ENCODE measurements at regions not wholly inside any gene's neighbourhood (a gene's known extent, or its start where the extent isn't known, plus 50 kb on each side); places are given as distances from the start of the nearest gene placed in this dataset.
"Not testable (repeated sequence)": the region's sequence is repeated elsewhere in the genome, so short reads cannot be mapped to it uniquely, and the experiment has no call there.

DNA sequence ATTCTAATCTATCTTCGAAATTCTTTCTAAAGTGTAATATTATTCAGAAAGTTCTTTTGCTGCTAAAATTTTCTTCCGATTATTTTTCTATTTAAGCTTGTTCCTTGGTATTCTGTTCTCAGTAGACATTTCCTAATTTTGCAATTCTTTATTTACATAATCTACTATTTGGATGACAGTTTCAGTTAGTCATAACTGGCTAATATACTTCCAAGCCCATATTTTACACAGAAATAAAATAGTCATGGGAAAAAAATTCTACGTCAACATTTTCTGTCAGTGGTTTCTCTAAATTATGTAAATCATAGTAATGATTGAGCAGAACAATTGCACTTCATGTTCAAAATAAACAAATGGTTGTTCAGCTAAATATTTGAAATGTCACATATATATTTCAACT is 178.0 kb upstream of the ANKRD50 start:
- no peak for DNase-seq (ENCODE audit: low spot score)

DNA sequence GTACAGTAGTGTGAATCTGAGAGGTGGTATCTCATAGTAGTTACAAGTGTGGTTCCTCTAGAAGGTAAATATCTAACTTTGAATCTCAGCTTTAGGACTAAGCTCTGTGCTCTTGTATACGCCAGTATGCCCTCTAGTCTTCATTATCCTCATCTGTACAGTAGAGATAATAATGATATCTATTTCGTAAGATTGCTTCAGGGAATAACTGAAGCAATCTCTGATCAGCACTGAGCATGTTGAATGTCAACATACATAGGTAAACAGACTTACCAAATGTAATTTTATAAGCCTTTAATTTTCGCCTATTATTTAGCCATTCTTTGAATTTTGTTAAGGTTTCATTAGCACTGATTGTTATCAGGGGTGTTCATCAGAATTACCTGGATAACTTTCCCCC is 175.2 kb upstream of the ANKRD50 start:
- no peak for DNase-seq (ENCODE audit: low spot score)

DNA sequence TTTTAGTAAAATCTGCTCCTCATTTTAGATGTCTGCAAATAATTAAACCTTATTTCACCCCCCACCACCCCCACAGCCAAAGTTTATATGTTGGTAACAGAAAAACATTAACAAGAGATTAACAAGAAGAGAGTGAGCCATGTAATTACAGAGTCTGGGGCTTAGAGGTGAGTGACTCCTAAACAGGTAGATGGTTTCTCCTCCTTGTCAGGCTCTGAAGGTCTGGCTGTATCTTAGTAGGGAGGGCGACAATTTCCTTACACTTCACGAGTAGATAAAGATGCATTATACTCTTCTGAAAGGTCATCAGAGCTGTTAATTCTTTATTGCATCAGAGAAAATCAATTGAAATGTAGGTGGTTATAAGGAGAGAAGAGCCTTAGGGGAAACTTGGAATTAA is 171.8 kb upstream of the ANKRD50 start:
- no peak for DNase-seq (ENCODE audit: low spot score)

DNA sequence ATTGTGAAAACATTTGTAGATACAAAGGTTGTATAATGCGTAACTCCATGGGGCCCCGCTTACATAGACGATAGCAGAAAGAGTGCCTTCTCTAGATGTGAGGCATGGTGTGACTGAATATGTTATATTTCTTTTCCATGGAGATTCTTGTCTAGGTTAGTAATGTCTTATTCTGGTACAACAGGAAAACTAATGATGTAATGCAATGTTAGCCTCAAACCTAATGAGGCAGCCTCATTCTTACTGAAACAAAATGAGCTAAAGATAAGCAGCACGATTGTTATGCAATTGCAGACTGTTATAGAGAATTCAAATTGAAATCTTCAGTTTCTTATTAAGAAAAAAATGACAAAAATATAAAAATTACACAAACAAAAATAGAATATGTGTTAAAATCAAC is 171.1 kb upstream of the ANKRD50 start:
- DNase-seq (ENCODE audit: low spot score) = no peak

DNA sequence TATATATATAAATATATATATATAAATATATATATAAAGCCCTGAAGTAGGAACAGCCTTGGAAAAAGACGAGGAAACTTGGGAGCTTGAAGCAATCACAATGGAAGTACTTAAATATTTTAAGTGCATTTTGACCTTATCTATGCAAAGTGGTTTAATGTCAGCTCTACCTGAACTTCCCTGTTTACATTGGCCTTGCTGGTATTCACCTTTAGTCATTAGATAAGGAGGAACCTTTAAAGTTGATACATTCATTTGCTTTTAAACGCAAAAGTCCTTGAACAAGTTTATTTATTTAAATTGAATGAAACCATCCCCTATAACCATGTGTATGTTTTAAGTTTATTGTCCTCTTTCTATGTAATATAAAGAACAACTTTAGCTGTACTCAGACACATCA is 166.7 kb upstream of the ANKRD50 start:
- no peak for DNase-seq (ENCODE audit: low spot score)

DNA sequence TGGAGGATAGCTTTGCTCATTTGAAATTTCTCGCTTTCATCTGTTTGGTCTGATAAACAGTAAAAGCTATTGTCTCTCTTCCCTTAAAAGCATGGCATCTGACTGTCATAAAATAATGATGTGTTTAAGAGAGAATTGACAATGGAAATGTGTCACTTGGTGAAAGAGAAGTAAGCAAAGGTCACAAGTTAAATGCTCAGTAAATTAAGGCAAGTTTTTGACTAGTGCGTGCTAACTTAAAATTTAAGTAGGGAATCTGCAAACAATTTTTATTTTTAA is 161.6 kb upstream of the ANKRD50 start:
- DNase-seq (ENCODE audit: low spot score) = no peak

DNA sequence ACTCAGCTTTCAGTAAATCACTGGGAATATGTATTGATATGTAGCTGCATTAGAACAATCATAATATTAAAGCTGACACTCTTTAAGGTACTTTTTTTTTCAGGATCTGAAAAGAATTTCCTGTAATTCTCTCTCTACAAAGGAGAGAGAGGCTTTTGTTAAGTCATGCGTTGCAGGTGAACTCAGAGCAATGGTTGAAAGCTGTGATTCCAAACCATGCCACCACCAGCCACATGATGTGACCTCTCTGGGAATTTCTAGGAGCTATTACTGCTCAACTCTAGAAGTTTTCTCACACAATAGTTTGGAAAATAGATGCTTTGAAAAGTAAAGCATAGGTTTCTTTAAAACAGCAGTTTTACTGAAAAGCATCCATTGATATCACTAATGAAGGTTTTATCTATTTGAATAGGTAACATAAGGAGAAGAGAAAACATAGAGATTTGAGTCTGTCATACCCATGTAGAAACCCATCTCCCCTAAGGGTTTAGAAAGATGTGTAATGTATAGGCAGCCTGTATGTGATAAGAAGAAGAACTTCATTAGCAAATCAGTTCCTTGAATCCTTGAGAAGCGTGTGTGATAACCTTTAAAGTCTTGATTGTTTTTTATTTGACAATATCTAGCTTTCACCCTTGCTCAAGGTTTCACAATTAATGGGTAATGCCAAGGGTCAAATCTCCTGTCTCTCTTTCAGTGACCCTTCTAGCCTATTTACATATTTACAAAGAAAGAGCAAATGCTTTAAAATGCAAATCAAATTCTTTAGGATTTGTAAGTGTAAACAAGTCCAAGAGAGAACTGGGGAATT is 161.0 kb upstream of the ANKRD50 start:
- DNase-seq (ENCODE audit: low spot score) = no peak

DNA sequence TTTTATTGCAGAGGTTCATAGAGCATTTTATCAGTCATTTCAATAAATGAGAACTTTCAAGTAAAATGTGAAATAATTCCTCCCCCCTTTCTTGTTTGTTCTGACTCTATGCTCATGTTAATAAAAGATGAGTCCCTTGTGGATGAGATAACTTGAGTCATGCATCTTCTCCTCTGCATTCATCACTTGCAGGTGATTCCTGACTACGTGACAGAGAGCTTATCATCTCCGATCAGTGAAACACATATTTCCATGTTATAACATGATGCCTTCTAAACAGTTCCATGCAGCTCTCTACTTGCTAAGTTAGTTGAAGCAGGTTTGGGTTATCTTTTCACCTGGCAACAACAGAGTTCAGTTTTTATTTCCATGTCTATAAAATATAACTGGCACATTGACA is 160.1 kb upstream of the ANKRD50 start:
- no peak for DNase-seq (ENCODE audit: low spot score)

DNA sequence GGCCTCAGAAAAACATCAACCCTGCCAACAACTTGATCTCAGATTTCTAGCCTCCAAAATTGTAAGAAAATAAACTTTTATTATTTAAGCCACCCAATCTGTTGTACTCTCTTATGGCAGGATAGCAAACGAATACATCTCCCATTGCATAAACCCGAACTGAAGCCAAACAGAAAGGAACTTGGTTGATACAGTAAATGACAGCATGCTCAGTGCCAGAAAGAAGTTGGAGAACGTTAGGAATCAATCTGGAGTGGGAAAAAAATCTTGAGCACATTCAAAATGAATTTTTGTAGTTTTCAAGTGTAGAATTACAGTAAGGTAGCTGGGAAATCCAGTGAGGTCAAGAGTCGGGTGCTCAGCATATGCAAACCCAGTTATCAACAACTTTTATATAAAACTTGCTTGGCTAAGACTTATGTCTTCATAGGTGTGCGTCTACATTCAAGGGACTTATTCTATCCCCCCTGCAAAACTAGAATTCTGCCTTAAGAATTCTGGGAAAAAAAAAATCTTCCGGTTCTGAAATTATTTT is 157.5 kb upstream of the ANKRD50 start:
- DNase-seq (ENCODE audit: low spot score) = no peak

DNA sequence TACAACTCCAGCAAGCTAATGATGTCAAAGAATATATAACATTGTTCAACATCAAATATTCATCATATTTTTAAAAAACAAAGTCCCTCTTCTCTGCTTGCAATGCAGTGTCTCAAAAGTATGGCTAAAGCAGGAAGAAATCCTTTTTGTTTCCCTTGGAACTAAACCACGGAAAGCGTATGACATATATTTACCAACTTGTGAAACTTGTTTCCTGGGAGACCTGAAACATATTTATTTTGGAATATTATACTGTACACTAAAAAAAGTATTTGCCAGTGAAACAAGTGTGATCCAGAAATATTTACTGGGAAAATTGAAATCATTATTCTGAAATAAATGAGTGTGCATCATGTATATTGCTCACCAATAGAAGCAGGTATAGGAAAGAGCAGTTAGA is 156.0 kb upstream of the ANKRD50 start:
- no peak for DNase-seq (ENCODE audit: low spot score)

DNA sequence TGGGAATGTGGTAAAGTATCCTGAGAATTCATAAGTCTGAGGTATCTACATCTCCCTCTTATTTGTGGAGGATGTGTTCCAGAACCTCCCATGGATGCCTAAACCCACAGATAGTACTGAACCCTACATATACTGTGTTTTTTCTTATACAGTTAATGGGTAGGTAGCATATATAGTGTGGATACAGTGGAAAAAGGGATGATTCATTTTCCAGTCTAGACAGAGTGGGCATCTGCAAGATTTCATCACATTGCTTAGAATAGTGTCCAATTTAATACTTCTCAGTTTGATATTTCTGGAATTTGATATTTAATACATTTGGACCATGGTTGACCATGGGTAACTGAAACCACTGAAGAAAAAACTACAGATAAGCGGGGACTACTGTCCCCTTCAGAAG is 155.0 kb upstream of the ANKRD50 start:
- DNase-seq (ENCODE audit: low spot score) = no peak

DNA sequence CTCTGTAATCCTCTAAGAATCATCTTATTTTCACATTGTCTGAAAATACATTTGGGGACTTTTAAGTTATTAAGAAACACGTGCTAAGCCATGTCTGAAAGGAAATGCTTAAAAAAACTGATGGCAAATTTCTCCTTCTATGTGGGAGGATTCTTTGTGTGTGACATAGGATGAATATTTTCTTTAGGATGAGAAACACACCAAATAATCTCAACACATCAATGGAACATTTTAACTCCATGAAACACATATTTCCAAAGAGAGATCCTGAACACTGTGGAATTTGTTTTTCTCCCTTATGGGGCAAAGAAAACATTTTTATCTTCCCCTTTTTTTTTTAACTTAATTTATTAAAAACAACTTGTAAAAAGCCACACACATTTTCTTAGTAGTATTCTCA is 153.8 kb upstream of the ANKRD50 start:
- no peak for DNase-seq (ENCODE audit: low spot score)

DNA sequence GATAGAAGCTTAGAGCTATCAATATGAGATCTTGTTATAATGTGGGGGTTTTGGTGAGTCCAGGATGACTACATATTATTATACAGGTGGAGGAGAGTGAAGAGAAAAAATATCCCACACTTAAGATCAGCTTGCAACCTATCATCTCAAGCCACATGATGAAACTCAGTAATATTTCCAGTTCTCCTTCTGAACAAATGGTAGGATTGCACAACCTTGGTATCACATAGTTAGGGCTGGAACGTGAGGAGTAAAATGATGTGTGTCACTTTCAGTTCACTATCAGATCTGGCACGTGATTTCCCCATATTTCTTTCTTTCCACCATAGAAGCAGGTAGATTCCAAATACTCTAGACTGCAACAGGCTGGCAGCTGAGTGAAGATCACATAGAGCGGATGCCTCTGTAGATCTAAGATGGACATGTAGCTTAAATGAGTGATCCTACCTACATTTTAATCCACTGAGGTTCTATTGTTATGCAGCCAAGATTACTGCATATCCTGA is 150.6 kb upstream of the ANKRD50 start:
- DNase-seq (ENCODE audit: low spot score) = no peak

DNA sequence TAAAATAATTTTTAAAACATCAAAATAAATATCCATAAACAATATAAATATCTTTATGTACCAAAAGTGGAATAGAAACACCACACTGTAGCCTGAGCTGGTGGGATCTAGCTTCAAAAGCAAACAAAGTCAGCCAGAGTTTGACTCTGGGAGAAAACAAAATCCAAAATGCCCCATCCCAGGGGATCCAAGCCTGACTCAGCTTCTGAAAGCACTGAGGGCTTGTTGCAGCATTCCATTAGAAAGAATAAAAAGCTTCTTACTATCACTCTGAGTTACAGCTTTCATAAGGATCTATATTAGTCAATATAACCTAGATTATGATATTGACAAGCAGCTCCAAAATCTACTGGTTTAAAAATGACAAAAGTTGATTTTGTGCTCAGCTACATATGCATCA is 149.7 kb upstream of the ANKRD50 start:
- no peak for DNase-seq (ENCODE audit: low spot score)

DNA sequence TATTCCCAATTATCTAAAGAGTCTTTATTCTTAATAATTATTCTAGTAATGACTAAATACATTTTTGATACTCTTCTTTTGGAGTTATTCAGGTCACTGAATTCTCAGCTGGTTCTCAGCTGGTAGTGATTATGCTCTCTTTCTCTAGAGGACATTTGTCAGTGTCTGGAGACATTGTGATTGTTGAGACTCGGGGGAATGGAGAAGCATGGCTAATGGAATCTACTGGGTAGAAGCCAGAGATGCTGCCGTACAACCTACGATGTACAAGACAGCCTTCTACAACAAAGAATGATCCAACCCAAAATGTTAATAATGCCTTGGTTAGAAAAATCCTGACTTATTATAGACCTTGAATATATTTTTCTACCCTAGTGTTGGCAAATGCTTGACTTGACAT is 149.2 kb upstream of the ANKRD50 start:
- DNase-seq (ENCODE audit: low spot score) = no peak

DNA sequence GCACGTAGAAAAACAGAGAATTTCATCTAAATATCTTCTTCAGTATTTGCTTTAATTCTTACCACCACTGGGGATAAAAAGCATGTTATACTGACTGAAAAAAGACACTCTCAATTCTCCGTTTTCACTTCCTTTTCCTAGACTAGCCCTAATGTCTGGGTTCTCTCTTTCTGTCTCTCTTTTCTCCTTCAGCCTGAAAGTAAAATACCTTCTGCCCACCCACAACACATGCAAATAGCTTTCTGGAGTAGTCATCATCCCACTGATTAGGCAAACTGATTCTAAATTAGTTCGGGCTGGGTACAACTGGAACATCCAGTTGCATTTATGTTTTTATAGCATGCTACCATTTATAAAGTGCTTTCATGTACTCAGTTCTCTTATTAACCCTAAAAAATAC is 142.4 kb upstream of the ANKRD50 start:
- no peak for DNase-seq (ENCODE audit: low spot score)

DNA sequence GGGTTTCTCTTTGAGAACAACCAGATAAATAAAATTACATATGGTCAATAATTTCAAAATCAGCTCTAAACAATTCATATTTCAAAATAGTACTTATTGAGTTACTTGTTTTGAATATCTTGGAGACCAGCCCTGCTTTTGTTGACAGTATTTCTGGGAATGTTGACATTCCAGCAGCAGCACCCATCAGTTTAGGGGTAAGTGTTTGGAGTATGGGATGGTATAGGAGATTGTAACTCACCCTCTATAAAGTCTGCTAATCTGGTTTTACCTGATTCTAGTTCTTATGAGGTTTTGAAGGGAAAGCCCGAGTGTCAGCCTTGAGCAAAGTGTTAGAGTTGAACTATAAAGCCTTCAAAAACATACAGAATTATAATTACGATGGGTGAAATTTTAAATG is 139.2 kb upstream of the ANKRD50 start:
- no peak for DNase-seq (ENCODE audit: low spot score)

DNA sequence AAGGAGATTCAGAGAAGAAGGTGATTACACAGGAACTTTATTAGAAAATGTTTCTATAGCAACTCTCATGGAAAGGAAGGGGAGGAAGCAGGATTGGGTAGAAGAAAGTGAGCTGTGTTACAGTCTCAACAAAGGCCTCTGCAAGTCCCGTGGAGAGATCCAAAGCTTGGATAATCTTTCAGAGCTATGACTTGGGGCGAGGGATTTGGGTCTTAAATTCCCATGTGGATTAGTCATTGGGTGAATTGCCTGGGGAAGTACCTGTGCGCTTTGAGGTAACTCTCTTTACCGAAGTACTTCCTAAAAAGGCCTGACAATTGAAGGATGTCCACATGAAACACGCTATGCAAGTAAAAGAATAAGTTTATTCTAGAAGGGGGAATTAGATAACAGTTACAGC is 133.8 kb upstream of the ANKRD50 start:
- DNase-seq (ENCODE audit: low spot score) = no peak

DNA sequence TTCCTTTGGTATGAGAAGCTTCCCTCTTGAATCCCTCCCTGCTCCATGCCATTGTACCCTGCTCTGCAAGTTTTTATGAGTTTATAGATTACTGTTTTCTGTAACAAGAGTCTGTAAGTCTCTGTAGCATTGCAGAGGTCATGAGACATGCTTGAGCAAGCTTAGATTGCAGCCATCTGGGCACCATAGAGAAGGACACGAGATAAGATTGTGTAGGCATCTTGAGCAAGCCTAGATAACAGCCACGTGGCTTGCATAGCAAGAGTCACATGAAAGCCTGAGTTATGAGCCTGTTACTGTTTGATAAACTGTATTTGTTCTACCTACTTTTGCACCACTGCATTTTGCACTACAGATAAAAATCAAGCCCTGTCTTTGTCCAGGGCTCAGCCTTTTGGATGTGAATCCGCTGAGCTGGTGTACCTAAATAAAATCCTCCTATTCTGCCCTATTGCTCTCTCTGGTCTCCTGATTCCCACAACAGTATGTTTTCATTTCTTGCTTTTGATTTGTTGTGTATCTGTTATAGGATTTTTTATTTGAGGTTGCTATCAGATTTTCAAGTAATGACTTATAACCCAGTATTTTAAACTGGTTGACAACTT is 127.4 kb upstream of the ANKRD50 start:
- DNase-seq (ENCODE audit: low spot score) = no peak

DNA sequence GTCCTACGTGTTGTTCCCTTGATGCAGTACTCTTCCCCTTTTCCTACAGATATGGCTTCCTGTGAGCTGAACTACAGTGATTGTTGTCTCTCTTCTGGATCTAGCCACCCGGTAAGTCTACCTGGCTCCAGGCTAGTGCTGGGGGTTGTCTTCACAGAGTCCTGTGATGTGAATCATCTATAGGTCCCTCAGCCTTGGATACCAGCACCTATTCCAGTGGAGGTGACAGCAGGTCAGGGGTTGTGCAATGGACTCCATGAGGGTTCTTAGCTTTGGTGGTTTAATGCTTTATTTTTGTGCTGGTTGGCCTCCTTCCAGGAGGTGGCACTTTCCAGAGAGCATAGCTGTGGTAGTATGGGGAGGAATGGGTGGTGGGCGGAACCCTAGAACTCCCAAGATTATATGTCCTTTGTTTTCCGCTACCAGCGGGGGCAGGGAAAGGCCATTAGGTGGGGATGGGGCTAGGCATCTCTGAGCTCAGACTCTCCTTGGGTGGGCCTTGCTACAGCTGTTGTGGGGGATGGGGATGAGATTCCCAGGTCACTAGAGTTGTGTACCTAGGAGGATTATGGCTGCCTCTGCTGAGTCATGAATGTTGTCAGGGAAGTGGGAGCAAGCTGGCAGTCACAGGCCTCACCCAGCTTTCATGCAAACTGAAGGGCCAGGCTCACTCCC is 121.4 kb upstream of the ANKRD50 start:
- no peak for DNase-seq (ENCODE audit: low spot score)

DNA sequence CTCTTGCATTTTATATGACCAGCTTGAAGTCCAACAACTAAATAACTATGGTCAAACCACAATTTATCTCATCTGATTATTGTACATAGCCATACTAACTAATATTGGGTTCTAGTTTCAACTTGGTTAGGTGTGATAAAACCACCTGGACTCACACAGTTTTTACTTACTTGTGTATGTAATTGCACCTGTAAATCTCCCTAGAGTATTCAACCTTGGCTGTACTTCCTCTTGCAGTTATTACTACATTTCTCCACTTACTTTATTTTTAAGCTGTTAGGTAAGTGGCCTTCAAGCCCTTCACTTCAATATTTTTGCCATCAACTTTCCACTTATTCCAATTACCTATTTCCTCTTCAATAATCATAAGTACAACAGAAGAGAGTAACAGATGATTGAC is 115.8 kb upstream of the ANKRD50 start:
- DNase-seq (ENCODE audit: low spot score) = no peak

DNA sequence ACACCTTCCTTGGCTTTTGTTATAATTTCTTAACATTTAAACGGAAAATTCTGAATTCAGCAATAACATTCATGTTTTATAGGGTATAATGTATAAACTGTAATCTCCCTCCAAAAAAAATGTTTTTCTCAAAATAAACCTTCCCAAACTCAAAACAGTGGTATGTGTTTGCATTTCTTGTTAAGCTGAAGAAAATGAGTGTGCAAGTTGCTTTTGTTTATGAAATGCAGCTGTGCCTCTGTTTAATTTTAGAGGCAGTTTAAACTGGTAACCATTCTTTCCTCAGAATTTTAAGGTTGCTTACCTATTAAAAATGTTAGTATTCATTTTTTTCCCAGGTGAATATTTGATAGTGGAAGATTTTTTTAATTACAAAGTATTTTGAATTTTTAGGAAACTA is 105.0 kb upstream of the ANKRD50 start:
- DNase-seq (ENCODE audit: low spot score) = no peak

DNA sequence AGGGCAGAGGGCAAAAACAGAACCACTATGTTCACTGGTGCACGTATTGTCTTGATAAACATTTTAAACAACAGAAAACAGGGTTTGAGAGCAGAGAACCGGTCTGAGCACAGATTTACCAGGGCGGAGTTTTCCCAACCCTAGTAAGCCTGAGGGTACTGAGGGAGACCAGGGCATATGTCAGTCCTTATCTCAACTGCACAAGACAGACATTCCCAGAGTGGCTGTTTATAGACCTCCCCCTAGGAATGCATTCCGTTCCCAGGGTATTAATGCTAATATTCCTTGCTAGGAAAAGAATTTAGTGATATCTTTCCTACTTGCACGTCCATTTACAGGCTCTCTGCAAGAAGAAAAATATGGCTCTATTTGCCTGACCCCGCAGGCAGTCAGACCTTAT is 99.7 kb upstream of the ANKRD50 start:
- not testable (repeated sequence) for DNase-seq (ENCODE audit: low spot score)

Measured in pons (tissue), 1 donor.